Nephron progenitor cell (in vitro differentiated cells): ENCODE measurements at regions not wholly inside any gene's neighbourhood (a gene's known extent, or its start where the extent isn't known, plus 50 kb on each side); places are given as distances from the start of the nearest gene placed in this dataset.

Source experiments
- DNase-seq: peaks from one replicate; pipeline ENCODE4 v3.0.0; 2021
- H3K27ac Mint-ChIP-seq: 2 replicates; pipeline ENCODE4 v1.8.0; 2021; ENCODE audit warnings: mild to moderate bottlenecking, moderate library complexity, mixed read lengths
- H3K27me3 Mint-ChIP-seq: 2 replicates; pipeline ENCODE4 v1.8.0; 2021; ENCODE audit warnings: mild to moderate bottlenecking, low read depth, mixed read lengths; ENCODE audit not compliant: poor library complexity
- H3K36me3 Mint-ChIP-seq: 2 replicates; pipeline ENCODE4 v1.8.0; 2021; ENCODE audit warnings: low read depth, mixed read lengths
- H3K4me1 Mint-ChIP-seq: 2 replicates; pipeline ENCODE4 v1.8.0; 2021; ENCODE audit warnings: mixed read lengths
- H3K4me3 Mint-ChIP-seq: 2 replicates; pipeline ENCODE4 v1.8.0; 2021; ENCODE audit warnings: mild to moderate bottlenecking, moderate library complexity, mixed read lengths
- H3K9me3 Mint-ChIP-seq: 2 replicates; pipeline ENCODE4 v1.8.0; 2021; ENCODE audit warnings: mild to moderate bottlenecking, moderate library complexity, mixed read lengths
- TF ChIP-seq, protein P1 (sequence below): fragments of 200-600 bp; sonication (generic); IDR thresholded peaks from 2 replicates; pipeline ENCODE4 v1.5.0; 2021; ENCODE audit warnings: antibody characterized with exemption

DNA sequence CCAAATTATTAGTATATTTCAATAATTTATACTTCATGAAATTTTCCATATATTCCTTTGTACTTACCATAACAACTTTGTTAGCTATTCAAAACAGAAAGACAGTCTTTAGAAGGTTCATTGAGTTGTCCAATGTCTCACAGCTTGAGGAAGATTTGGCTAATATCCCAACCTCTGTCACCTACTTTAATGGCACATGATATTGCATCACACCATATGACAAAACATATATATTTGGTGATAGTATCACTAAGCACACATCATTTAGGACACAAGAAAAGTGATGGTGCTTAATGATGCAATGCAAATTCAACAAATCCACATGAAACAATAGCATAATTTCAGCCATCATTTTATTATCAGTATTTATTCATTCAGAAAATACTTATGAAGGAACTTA is 122.0 kb upstream of the BRINP3 start:
- no peak overlapping the region for H3K4me3 Mint-ChIP-seq
- DNase-seq = no peak
- TF ChIP-seq, protein P1, sequence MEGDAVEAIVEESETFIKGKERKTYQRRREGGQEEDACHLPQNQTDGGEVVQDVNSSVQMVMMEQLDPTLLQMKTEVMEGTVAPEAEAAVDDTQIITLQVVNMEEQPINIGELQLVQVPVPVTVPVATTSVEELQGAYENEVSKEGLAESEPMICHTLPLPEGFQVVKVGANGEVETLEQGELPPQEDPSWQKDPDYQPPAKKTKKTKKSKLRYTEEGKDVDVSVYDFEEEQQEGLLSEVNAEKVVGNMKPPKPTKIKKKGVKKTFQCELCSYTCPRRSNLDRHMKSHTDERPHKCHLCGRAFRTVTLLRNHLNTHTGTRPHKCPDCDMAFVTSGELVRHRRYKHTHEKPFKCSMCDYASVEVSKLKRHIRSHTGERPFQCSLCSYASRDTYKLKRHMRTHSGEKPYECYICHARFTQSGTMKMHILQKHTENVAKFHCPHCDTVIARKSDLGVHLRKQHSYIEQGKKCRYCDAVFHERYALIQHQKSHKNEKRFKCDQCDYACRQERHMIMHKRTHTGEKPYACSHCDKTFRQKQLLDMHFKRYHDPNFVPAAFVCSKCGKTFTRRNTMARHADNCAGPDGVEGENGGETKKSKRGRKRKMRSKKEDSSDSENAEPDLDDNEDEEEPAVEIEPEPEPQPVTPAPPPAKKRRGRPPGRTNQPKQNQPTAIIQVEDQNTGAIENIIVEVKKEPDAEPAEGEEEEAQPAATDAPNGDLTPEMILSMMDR = no peak
- H3K36me3 Mint-ChIP-seq = no peaks in the 10 kb centered on the region
- H3K4me1 Mint-ChIP-seq = no peaks in the 10 kb centered on the region
- no peak overlapping the region for H3K27ac Mint-ChIP-seq
- H3K9me3 Mint-ChIP-seq = no peaks in the 10 kb centered on the region
- H3K27me3 Mint-ChIP-seq = no peaks in the 10 kb centered on the region

DNA sequence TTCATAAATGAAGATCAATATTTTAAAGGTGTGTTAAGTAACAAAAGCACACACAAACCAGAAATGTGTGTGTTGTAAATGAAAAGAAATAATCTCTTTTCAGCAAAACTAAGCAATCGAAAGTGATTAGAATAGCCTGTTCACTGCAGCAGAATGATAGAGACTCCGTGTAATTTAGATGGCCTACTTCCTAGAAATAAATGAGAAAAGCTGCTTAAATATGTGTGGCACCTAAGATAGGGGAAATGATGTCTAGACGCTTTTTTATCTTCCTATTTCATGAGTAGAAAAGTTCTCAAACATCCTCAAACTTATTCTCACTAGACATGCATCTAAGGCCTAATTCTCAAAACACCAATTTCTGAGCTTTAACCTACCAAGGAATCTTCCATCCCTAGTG is 124.7 kb upstream of the BRINP3 start:
- H3K4me3 Mint-ChIP-seq = no peak overlapping the region
- no peak overlapping the region for H3K27ac Mint-ChIP-seq
- TF ChIP-seq, protein P1 = no peak
- H3K9me3 Mint-ChIP-seq = no peaks in the 10 kb centered on the region
- H3K27me3 Mint-ChIP-seq = no peaks in the 10 kb centered on the region
- H3K4me1 Mint-ChIP-seq = no peaks in the 10 kb centered on the region
- no peak for DNase-seq
- no peaks in the 10 kb centered on the region for H3K36me3 Mint-ChIP-seq

DNA sequence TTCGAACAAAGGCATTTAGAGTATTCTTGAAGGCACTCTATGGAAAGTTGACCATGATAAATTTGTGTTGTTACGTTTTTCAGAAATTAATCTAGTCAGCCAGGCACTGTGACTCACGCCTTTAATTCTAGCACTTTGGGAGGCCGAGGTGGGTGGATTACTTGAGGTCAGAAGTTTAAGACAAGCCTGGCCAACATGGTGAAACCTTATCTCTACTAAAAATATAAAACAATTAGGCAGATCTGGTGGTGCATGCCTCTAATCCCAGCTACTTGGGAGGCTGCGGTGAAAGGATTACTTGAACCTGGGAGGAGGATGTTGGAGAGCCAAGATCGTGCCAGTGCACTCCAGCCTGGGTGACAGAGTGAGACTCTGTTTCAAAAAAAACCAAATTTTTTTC is 130.6 kb upstream of the BRINP3 start:
- Mint-ChIP-seq H3K4me1 (no peaks in the 10 kb centered on the region), H3K4me3 (no peak overlapping the region), H3K36me3 (no peaks in the 10 kb centered on the region), H3K27ac (no peak overlapping the region), H3K27me3 (peaks cover 3% of the 10 kb centered on the region), H3K9me3 (no peaks in the 10 kb centered on the region)
- DNase-seq = no peak
- TF ChIP-seq, protein P1 = no peak

DNA sequence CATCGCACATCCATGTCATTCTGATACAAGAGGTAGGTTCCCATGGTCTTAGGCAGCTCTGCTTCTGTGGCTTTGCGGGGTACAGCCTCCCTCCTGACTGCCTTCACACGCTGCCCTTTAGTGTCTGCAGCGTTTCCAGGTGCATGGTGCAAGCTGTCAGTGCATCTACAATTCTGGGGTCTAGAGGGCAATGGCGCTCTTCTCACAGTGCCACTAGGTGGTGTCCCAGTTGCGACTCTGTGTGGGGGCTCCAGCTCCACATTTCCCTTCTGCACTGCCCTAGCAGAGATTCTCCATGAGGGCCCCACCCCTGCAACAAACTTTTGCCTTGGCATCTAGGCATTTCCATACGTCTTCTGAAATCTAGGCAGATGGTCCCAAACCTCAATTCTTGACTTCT is 138.2 kb upstream of the BRINP3 start:
- H3K27me3 Mint-ChIP-seq = no peaks in the 10 kb centered on the region
- TF ChIP-seq, protein P1 = no peak
- no peak for DNase-seq
- no peaks in the 10 kb centered on the region for H3K4me1 Mint-ChIP-seq
- no peaks in the 10 kb centered on the region for H3K36me3 Mint-ChIP-seq
- no peaks in the 10 kb centered on the region for H3K9me3 Mint-ChIP-seq
- no peak overlapping the region for H3K4me3 Mint-ChIP-seq
- H3K27ac Mint-ChIP-seq = no peak overlapping the region

DNA sequence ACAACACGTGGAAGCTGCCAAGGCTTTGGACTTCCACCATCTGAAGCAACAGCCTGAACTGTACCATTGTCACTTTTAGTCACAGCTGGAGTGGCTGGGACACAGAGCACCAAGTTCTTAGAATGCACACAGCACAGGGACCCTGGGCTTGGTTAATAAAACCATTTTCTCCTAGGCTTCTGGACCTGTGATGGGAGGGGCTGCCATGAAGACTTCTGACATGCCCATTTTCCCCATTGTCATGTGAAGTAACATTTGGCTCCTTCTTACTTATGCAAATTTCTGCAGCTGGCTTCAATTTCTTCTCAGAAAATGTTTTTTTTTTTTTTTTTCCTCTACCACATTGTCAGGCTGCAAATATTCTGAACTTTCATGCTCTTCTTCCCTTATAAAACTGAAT is 138.6 kb upstream of the BRINP3 start:
- Mint-ChIP-seq H3K27ac (no peak overlapping the region), H3K4me3 (no peak overlapping the region), H3K4me1 (no peaks in the 10 kb centered on the region), H3K9me3 (no peaks in the 10 kb centered on the region), H3K27me3 (no peaks in the 10 kb centered on the region), H3K36me3 (no peaks in the 10 kb centered on the region)
- DNase-seq = no peak
- TF ChIP-seq, protein P1 = no peak

DNA sequence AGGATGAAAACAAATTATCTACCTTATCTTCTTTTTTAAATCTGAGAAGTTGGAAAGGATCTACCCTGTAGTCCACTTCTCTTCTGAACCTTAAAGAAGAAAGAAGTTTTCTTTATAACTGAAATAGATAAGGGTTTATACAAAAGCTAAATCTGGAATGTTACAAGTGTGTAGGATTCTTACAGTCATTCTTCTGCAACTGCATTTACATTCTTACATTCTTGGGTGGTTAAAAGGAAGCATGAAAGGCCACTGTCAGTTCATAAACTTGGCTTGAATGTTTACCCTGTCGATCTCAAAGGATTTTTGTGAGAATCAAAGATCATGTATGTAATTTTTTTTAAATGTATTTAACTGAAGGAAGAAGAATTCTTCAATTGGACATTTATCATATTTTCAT is 142.1 kb upstream of the BRINP3 start:
- Mint-ChIP-seq H3K27ac (no peak overlapping the region), H3K4me1 (no peaks in the 10 kb centered on the region), H3K36me3 (no peaks in the 10 kb centered on the region), H3K4me3 (no peak overlapping the region), H3K9me3 (no peaks in the 10 kb centered on the region), H3K27me3 (no peaks in the 10 kb centered on the region)
- TF ChIP-seq, protein P1 = no peak
- DNase-seq = no peak
